ENCODE measurements at regions not wholly inside any gene's neighbourhood (a gene's known extent, or its start where the extent isn't known, plus 50 kb on each side); places are given as distances from the start of the nearest gene placed in this dataset.

DNA sequence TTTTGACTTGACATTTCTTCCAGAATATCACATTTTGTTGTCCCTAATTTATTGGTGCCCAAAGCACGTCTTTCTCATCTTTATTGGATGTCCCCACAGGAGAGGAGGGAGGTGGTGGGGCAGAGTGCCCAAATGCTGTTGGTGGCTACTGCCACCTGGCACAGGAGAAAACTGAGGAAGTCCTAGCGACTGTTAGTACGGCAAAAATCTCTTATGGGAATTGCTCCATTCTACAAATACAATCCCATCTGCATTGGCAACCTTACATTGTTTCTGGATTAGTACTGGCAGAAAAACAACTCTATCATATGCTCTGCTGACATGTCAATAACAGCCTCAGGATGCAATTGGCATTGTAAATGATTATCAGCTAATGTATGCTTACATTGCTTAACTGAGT lies 235.4 kb upstream of the IRAK1BP1 start:
- TF ChIP-seq POLR2AphosphoS5 (IDR thresholded peaks at IDR 0.05; ENCODE audit: borderline replicate concordance, low read depth, low read length): no peak
- TF ChIP-seq EZH2 (IDR thresholded peaks at IDR 0.05): no peak
- no peak for TF ChIP-seq FOXP2 (optimal IDR thresholded peaks at IDR 0.05; ENCODE audit: control extremely low read depth, extremely low read length, insufficient read depth)
